ENCODE measurements at regions not wholly inside any gene's neighbourhood (a gene's known extent, or its start where the extent isn't known, plus 50 kb on each side); places are given as distances from the start of the nearest gene placed in this dataset.
"Not testable (repeated sequence)": the region's sequence is repeated elsewhere in the genome, so short reads cannot be mapped to it uniquely, and the experiment has no call there.

DNA sequence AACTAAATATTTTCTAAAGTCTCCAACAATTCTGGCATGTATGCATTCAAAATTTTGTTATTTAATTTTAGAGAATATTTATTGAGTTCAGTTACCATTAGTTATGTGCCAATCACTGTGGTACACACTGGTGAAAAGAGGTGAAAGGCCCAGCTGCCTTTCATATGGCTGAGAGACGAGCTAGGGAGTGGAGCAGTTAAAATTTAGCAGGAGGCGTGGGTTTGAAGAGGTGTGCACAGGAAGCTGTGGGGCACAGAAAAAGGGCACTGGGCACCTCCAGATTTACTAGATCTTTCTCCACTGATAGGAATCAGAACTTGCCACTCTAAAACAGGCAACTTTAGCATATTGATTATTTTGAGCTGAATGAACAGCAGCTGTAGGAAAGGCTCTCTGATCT, 347.1 kb downstream of the CD83 start:
- DNase-seq: no peak

DNA sequence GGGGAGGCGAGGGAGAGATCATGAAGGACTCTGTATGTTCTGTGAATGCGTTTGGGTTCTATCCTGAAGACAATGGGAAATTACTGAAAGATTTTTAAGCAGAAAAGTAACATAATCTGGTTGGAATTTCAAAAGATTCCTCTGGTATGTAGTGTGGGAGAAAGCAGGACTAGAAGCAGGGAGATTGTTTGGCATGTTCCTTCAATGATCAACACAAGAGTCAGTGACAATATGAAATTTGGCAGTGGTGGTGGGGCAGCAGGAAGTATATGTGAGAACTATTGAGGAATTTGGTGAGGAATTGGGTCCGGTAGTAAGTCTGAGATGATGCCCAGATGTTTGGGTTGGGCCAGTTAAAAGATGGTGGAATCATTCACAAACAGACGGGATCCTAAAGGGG, 348.7 kb downstream of the CD83 start:
- DNase-seq: no peak

DNA sequence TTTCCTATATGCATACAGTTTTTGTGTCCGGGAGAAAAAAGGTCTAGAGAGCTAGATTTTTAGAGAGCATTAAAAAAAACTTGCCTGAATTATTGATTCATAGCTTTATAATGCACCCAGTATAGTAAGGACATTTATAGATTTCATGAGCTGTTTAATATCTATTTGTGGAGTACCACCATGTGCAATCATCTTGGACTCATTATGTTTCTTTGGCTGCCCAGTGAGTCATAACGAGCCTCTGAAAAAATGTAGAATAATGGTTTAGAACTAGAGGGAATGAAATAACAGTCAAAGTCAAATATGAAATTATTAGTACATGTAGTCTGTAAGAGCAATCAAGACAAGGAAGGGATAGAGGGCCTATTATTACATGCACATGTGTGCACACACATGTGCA, 350.0 kb downstream of the CD83 start:
- no peak for DNase-seq

DNA sequence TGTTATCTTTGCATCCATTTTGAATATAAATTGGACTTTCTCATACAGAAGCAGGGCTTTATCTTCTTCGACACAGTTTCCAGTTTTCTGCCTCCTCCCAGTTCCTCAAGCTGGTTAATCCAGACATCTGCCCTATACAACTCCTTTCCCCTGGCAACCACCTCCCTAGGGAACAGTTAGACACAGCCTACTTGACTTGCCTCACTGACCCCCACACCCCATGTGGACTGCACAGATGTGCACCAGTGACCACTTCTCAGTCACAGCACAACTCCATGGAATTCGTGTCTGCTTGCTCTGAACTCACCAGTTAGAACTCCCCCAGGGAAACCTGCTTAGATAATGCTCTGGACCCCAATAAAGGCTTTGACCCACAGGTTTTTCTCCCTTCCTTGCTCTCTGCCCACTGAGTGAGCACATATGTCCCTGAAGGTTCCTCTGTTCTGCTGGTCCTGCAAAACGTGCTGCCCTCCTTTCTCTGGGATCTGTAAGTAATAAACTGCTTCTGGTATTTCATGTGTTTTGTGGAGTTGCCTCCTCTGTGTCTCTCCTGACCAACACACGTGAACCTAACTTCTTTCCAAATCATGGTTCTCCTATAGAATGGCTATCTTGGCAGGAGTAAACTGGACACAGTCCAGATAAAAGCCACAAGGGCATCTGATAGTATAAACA, 351.2 kb downstream of the CD83 start:
- no peak for DNase-seq

DNA sequence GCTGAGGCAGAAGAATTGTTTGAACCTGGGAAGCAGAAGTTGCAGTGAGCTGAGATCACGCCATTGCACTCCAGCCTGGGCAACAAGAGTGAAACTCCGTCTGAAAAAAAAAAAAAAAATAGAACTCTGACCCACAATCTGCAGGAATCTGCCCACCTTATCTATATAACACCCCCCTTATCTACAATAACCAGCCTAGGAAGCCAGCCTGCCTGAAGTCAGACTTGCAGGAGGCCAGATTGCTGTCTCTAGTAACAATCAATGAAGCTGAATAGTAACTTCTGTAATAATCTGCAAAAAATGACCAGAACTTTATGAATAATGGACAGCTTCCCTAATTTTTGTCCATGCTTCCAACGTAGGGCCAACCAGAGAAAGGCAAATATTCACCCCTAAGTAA, 352.5 kb downstream of the CD83 start:
- DNase-seq: no peak

DNA sequence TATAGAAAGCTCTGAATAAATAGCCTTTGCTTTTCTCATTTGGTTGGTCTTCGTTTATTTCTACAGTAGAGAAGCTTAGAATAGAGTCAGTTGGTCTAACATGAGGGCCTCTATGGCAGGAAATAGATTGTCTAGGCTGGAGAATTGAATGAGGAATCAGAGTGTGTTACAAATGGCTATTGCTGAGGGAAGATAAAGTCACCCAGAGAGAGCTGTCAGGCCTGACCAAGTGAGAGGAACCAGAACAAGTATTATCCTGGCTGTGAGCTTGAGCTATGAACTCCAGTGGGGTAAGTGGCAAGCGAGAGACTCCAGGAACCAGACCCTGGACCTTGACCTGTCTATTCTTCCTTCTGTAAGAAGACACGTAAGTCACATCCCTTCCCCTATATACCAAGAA, 353.1 kb downstream of the CD83 start:
- DNase-seq: no peak

DNA sequence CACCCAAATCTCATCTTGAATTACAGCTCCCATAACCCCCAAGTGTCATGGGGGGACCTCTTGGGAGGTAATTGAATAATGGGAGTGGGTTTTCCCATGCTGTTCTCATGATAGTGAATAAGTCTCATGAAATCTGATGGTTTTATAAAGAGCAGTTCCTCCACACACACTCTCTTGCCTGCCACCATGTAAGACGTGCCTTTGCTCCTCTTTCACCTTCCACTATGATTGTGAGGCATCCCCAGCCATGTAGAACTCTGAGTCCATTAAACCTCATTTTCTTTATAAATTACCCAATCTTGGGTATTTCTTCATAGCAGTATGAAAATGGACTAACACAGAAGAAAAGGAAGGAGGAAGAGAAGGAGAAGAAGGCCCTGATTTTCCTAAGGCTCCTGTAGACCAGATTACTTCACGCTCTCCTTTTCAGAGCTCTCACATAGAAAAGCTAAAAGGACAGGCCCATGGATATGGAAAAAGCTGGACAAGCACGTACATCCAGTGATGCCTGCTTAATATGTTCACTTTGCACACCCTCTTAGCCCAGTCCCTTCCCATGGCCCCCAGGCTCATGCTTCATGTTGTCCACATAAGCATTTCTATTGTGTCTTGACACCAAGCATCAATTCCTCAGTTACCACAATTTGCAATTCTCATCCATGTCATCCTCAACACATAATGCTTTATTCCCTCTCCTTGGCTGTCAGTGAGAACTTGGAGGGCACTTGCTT, 354.8 kb downstream of the CD83 start:
- no peak for DNase-seq

DNA sequence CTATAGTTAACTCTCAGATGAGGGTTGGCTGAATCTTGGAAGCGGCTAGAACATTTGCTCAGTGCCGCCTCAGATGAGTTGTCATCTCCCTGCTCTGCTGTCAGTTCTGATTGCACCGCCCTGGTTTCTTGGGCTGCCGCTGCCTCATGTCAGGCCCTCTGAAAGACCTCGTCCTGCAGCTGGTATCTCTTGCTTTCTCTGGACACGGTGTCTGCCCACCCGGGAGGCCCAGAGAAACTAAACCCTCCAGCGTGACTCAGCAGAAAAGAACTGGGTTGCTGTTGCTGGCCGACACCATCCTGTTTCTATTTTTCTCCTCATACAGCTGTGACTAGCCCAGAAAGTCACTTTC, 355.4 kb downstream of the CD83 start:
- DNase-seq: no peak

DNA sequence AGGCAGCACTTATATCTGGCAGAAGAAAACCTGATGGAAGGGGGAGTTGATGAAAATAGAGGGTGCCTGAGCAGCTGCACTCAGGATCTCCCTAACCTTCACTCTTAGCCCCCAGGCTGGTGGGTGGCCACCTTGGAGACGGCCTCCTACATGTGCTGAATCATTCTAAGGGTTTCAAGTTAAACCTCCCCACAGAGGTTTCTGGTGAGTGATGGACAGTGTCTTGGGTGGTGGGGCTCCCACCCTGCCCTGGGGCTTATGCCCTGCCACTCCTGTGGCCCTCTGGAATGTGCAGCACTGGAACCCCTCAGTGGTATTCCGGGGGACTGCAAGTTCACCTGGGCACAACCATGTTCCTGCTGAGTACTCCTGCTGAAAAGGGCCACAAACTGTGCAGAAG, 357.2 kb downstream of the CD83 start:
- DNase-seq: no peak

DNA sequence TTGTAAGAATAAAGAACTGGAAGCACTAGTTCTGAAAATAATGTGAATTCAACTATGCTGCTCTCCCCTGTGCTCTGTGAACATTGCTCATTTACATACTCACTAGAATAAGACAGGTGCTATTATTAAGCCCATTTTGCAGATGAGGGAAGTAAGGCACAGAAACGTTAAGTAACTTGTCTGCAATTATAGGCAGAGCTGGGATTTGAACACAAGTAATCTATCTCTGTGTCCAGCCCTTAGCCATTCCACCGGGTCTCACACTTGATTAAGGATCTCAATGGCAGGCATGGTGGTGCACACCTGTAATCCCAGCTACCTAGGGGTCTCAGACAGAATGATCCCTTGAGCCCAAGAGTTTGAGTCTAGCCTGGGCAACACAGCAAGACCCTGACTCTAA, 357.7 kb downstream of the CD83 start:
- DNase-seq: no peak

DNA sequence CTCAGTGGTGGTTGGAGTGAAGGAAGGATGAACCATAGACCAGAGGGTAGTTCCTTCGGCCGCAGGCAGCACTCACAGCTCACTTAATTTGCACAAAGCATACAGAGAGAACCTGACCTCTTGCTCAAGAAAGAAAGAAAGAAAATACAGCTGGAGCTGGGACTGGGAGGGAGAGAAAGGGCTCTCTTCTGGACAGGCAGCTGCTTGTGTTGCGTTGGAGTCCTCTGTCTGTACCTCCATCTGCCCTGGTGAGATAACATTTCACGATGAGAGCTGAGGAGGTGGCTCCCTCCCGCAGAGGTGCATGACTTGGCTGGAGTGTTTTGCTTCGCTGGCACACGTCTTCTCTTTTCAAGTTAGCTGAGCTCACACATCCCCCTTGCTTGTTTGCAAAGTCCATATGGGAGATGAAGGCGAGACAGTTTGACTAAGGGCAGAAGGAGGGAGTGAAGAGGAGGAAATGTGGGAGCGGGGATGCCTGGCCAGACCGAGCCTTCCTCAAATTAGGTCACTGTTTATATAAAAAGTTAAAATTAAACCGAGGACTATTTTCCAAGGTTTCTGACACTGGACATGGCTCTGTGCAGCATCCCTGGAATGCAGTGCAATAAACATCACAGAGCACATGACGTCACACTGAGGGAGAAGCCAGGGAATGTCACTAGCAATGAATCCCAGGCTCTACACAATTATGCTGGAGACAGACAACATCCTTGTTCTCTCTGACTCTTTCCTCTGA, 359.4 kb downstream of the CD83 start:
- no peak for DNase-seq

DNA sequence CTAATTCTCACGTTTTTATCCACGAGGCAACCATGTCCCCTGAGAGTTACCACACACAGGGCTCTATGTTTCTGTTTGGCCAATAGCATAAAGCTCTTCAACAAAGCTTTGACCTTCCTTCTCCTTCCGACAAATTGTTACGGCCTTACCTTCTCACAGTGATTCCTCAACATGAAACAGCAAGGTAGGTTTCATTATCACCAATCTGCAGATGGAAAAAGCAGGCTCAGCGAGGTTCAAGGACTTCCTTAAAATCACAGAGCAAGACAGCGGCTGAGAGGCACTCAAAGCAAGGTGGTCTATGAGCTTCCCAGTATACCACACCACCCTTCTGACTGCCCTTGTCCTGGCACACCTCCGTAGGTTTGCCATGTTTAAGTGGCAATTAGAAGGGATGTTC, 360.0 kb downstream of the CD83 start:
- DNase-seq: no peak

DNA sequence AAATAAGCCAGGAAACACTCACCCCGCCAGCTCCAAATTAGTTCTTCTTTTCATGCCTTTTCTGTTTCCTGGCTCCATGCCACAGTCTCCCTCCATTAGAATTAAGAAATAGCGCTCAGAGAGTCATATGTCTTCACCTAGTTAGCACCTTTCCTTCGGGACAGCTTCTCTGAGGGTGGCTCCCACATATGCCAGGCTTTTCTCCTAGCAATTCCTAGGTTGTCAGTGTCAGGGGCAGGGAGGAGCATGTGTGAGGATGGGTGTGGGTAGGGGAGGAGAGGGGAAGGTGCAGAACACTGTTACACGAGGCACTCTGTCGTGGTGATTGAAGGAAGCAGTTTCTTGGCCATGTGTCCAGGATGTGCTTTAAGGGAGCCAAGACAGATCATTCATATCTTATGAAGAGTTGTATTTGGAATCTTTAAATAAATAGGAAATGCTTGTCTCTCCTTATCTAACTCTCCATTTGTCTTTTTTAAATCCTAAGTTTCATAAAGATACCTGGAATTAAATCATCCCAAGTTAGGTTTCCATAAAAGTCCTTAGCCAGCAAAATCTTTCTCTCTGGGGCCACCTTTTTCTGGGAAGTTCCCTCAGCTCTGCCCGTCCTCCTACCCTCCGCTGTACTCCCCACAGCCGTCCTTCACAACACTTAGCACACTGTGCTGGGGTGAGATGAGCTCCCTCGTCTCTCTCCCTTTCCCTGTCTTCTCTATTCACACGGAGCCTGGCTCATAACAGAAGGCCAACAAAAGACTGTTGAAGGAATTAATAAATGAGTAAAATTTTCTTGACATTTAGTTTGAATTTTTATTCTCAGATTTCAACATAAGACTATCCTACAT, 361.0 kb downstream of the CD83 start:
- no peak for DNase-seq

DNA sequence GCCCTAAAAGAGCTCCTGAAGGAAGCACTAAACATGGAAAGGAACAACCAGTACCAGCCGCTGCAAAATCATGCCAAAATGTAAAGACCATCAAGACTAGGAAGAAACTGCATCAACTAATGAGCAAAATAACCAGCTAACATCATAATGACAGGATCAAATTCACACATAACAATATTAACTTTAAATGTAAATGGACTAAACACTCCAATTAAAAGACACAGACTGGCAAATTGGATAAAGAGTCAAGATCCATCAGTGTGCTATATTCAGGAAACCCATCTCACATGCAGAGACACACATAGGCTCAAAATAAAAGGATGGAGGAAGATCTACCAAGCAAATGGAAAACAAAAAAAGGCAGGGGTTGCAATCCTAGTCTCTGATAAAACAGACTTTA, 364.4 kb downstream of the CD83 start:
- not testable (repeated sequence) for DNase-seq

DNA sequence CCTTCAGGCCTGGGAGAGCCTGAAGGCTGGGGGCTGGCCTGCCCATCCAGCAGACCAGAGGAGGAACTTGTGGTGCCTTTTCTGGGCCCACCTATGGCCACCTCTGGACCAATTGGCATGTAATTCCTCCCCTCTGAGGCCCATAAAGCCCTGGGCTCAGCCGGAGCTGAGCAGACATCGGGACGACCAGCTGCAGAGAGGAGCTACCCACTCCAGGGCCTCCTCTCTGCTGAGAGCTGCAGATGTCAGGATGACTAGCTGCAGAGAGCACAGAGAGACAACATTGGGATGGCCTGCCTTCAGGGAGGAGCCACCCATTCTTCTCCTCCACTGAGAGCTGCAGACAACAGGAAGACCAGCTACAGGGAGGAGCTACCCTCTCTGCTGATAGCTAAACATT, 370.1 kb downstream of the CD83 start:
- DNase-seq: no peak

DNA sequence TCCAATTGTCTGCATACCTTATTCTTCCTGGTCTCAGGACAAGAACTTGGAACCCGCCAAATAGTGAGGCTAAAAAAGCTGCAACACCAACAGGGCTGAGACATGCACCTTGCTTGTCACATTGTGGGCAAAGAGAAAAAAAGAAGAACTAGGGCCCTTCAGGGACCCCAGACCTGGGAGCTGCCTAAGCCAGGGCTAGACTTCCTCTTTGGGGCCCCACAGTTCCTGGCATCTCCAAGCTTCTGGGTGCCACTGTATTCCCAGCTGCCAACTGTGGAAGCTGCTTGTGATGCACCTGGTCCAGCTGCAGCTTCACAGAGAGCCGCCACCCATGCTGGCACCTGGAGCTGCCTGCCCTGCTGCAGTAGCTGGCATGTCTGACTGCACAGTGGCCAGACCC, 370.6 kb downstream of the CD83 start:
- no peak for DNase-seq

DNA sequence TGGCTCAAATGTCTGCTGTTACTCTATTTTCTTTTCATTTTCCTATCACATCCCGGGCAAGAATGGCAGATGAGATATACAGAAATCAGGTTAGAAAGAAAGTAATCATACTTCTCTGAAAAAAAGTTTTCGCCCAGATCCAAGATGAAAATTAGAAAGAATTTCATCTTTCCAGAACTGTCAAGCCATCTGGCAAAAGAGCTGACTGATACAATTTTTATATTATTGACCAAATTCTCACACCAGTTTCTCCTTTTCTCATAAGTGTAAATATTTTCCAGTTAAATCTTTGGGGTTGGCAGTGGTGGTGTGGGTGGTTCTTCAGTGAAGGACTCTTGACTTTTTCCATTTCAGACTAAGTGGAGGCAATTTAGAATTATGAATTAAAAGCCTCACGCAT, 371.9 kb downstream of the CD83 start:
- DNase-seq: no peak

DNA sequence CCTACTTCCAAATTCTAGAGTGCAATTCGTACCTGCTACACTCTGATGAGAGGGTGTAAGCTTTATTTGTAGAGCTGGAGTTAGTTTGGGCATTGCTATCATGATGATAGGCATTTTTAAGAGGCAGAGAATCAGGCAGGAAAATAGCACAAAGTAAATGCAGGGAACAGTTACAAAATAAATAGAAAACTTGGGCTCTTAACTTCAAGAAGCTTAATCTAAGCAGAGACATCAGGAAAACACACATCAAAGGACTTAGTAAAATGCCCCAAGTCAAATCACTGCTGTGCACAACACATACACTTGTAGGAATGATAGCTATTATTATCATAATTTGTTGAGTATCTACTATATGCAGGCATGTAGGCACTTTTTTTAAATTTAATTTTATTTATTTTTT, 381.2 kb downstream of the CD83 start:
- no peak for DNase-seq

DNA sequence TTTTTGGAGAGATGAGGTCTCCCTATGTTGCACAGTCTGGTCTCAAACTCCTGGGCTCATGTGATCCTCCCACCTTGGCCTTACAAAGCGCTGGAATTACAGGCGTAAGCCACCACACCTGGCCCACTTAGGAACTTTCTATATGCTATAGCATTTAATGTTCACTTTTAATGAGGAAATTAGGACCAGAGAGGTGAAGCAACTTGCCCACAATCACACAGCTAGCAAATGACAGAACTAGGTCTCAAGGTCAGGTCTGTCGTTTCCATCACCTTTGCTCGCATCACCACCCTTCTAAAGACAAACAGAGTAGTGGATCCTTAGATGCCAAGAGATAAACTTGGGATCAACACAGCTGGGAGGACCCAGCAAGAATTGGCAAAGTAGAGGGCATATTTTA, 381.7 kb downstream of the CD83 start:
- no peak for DNase-seq

DNA sequence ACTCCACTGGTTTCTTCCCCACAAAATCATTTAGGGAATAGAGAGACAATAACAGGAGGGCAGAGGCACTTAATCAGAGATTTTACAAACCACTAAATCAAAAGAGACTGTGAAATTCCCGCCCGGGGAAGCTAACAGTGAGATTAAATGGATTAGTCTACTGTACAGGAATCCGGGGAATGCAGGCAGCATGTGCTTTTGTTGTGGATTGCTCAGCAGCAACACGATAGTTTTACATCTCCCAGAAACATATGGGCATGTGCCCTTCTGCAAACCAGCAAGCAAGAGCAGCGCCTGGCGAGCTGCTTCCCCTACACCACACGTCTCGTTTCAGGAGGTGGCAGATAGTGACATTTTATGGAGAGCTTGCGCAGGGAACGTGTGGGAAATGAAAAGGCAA, 382.3 kb downstream of the CD83 start:
- DNase-seq: no peak

DNA sequence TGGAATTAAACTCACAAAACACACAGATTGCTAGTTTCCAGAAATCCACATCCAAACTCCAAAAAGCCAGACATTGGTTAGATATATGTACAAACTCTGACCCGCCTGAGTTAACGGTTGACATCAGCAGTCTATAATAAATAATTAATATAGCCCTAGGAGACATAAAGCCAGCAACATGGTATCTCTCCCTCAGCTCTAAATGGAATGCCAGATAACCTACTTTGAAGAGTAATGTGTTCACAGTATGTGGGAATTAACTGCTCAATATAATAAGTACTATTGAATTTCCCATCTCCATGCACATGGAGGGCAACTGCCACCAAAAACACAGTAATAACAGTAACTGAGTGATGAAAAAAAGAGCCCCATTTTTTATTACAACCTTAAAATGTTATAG, 383.2 kb downstream of the CD83 start:
- no peak for DNase-seq

DNA sequence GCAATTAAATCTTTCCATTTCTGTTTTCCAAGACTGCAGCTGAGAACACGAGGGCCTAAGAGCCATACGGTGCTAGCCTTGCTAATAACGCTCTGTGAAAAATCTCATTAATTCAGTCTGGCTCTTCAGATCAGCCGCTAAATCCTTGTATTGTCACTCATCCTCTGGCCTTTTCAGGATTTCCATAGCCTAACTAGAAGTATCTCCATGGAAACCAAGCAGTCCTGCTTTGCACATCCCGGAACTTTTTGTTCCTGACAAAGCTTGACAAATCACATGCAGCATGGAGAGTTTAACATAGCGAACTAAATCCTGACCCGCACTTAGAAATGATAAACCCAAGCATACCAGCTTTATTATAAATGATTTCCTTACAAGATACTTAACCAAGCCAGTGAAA, 383.7 kb downstream of the CD83 start:
- DNase-seq: no peak

DNA sequence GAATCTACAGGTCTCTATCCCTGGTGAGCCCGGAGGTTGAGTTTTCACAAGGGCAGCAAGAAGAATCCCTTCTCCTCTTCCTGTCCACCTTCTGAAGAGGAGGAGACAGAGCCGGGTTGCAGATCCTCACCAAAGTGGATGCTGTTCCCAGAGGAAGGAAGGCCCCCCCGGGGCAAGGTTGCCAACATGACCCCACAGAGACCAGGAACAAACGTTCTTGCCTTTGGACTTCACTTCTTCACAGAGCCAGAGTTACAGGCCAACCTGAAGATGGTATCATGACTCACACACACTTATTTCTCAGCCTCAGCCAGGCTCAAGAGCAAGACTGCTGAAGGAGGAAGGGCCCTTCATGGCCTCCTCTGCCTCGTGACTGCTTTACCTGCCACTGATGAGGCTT, 384.3 kb downstream of the CD83 start:
- DNase-seq: no peak
